ENCODE measurements at regions not wholly inside any gene's neighbourhood (a gene's known extent, or its start where the extent isn't known, plus 50 kb on each side); places are given as distances from the start of the nearest gene placed in this dataset.
"Not testable (repeated sequence)": the region's sequence is repeated elsewhere in the genome, so short reads cannot be mapped to it uniquely, and the experiment has no call there.

GRCh38 chrX:1821846-1822245, 207.0 kb downstream of the ASMT start:
- H3K9me3 ChIP-seq: no peaks in the 10 kb centered on the region
- TF ChIP-seq CTCF (IDR thresholded peaks at IDR 0.05): no peak
- no peak for DNase-seq (ENCODE audit: low spot score)
- H3K4me3 ChIP-seq: no peak overlapping the region
- no peaks in the 10 kb centered on the region for H3K36me3 ChIP-seq
- no peaks in the 10 kb centered on the region for H3K27me3 ChIP-seq
- H3K27ac ChIP-seq: no peak overlapping the region
- no peaks in the 10 kb centered on the region for H3K4me1 ChIP-seq

- Histone ChIP-seq H3K4me3 (no peak overlapping the region), H3K4me1 (no peaks in the 10 kb centered on the region), H3K27me3 (no peaks in the 10 kb centered on the region), H3K9me3 (no peaks in the 10 kb centered on the region), H3K27ac (no peak overlapping the region), H3K36me3 (no peaks in the 10 kb centered on the region)
- DNase-seq (ENCODE audit: low spot score): no peak
- TF ChIP-seq CTCF (IDR thresholded peaks at IDR 0.05): no peak
Measured at GRCh38 chrX:1824855-1825254, 210.0 kb downstream of the ASMT start.

GRCh38 chrX:1833656-1834360, 218.9 kb downstream of the ASMT start:
- H3K4me3 ChIP-seq: no peak overlapping the region
- H3K27me3 ChIP-seq: no peaks in the 10 kb centered on the region
- H3K27ac ChIP-seq: no peak overlapping the region
- peaks cover 0 to 7% of the 10 kb centered on the region in 2 donors for H3K9me3 ChIP-seq
- no peaks in the 10 kb centered on the region for H3K36me3 ChIP-seq
- TF ChIP-seq CTCF (IDR thresholded peaks at IDR 0.05): no peak
- no peak for DNase-seq (ENCODE audit: low spot score)
- no peaks in the 10 kb centered on the region for H3K4me1 ChIP-seq

GRCh38 chrX:1835056-1835455, 220.2 kb downstream of the ASMT start:
- Histone ChIP-seq H3K36me3 (no peaks in the 10 kb centered on the region), H3K4me3 (no peak overlapping the region), H3K27ac (no peak overlapping the region), H3K9me3 (peaks cover 0 to 7% of the 10 kb centered on the region in 2 donors), H3K4me1 (no peaks in the 10 kb centered on the region), H3K27me3 (no peaks in the 10 kb centered on the region)
- no peak for TF ChIP-seq CTCF (IDR thresholded peaks at IDR 0.05)
- DNase-seq (ENCODE audit: low spot score): no peak

- no peaks in the 10 kb centered on the region for H3K27me3 ChIP-seq
- no peaks in the 10 kb centered on the region for H3K36me3 ChIP-seq
- DNase-seq (ENCODE audit: low spot score): no peak
- H3K4me1 ChIP-seq: no peaks in the 10 kb centered on the region
- H3K9me3 ChIP-seq: peaks cover 0 to 7% of the 10 kb centered on the region in 2 donors
- no peak overlapping the region for H3K4me3 ChIP-seq
- H3K27ac ChIP-seq: no peak overlapping the region
- TF ChIP-seq CTCF (IDR thresholded peaks at IDR 0.05): no peak
Measured at GRCh38 chrX:1836683-1837082, 221.8 kb downstream of the ASMT start.

GRCh38 chrX:1841746-1842145, 226.9 kb downstream of the ASMT start:
- no peak for TF ChIP-seq CTCF (IDR thresholded peaks at IDR 0.05)

GRCh38 chrX:1847000-1847399, 232.1 kb downstream of the ASMT start:
- not testable (repeated sequence) for H3K36me3 ChIP-seq; H3K4me1 ChIP-seq; H3K27ac ChIP-seq; DNase-seq (ENCODE audit: low spot score); H3K4me3 ChIP-seq; H3K9me3 ChIP-seq; H3K27me3 ChIP-seq

More at GRCh38 chrX:1841746-1842145, 226.9 kb downstream of the ASMT start:
- no peak for DNase-seq (ENCODE audit: low spot score)
- Histone ChIP-seq H3K4me1 (no peaks in the 10 kb centered on the region), H3K36me3 (no peaks in the 10 kb centered on the region), H3K4me3 (no peak overlapping the region), H3K27ac (no peak overlapping the region), H3K27me3 (no peaks in the 10 kb centered on the region), H3K9me3 (peaks cover 0 to 7% of the 10 kb centered on the region in 2 donors)

- not testable (repeated sequence) for H3K9me3 ChIP-seq; H3K27me3 ChIP-seq; H3K4me1 ChIP-seq; H3K4me3 ChIP-seq; DNase-seq (ENCODE audit: low spot score); H3K36me3 ChIP-seq; H3K27ac ChIP-seq
Measured at GRCh38 chrX:1847790-1848189, 232.9 kb downstream of the ASMT start.
